HUES64 (cell line): ENCODE measurements at regions not wholly inside any gene's neighbourhood (a gene's known extent, or its start where the extent isn't known, plus 50 kb on each side); places are given as distances from the start of the nearest gene placed in this dataset.
A peak's percentile ranks its signal among the peaks of the same experiment; 100 is the strongest.
"Not testable (repeated sequence)": the region's sequence is repeated elsewhere in the genome, so short reads cannot be mapped to it uniquely, and the experiment has no call there.

ENCODE experiments used
- H3K27ac ChIP-seq: 2 replicates; pipeline ENCODE4 v1.7.0; 2013; ENCODE audit warnings: low read depth, low read length, inconsistent platforms
- H3K27me3 ChIP-seq: 2 replicates; pipeline ENCODE4 v1.6.1; 2013; ENCODE audit warnings: mild to moderate bottlenecking, low read length; ENCODE audit not compliant: insufficient read depth
- H3K36me3 ChIP-seq: 2 replicates; pipeline ENCODE4 v1.6.1; 2013; ENCODE audit warnings: mild to moderate bottlenecking, low read length; ENCODE audit not compliant: insufficient read depth
- H3K4me1 ChIP-seq: 2 replicates; pipeline ENCODE4 v1.6.1; 2013; ENCODE audit warnings: mild to moderate bottlenecking, low read length, moderate library complexity; ENCODE audit not compliant: insufficient read depth
- H3K4me3 ChIP-seq: 2 replicates; pipeline ENCODE4 v1.5.1; 2013; ENCODE audit warnings: mild to moderate bottlenecking, low read length, moderate library complexity
- H3K9ac ChIP-seq: 2 replicates; pipeline ENCODE4 v1.6.1; 2013; ENCODE audit warnings: mild to moderate bottlenecking, low read depth, low read length
- H3K9me3 ChIP-seq: 2 replicates; pipeline ENCODE4 v1.6.1; 2013; ENCODE audit warnings: low read depth, low read length; ENCODE audit not compliant: insufficient read depth
- WGBS: fragments of 150-250, 120-280 bp; methylation state at CpG from one replicate; pipeline ENCODE4 v1.1.7; 2013; ENCODE audit warnings: missing lambda C conversion rate; 5-methylcytosine and 5-hydroxymethylcytosine counted together

- H3K27me3 ChIP-seq = no peaks in the 10 kb centered on the region
- peaks cover 71% of the 10 kb centered on the region for H3K4me1 ChIP-seq
- no peaks in the 10 kb centered on the region for H3K36me3 ChIP-seq
- H3K9ac ChIP-seq = no peak overlapping the region
- no peak overlapping the region for H3K27ac ChIP-seq
- 90% methylated on average over 11 of the region's 11 CpGs for WGBS
- no peaks in the 10 kb centered on the region for H3K9me3 ChIP-seq
- no peak overlapping the region for H3K4me3 ChIP-seq
These were observed 220.9 kb upstream of the MYLIP start for GRCh38 chr6:15907914-15908518.

GRCh38 chr6:15907220-15907913 lies 221.5 kb upstream of the MYLIP start:
- H3K4me1 ChIP-seq = peaks cover 66% of the 10 kb centered on the region

GRCh38 chr6:15906420-15907016 lies 222.4 kb upstream of the MYLIP start:
- 90% methylated on average over 10 of the region's 10 CpGs for WGBS
- Histone ChIP-seq H3K36me3 (no peaks in the 10 kb centered on the region), H3K27ac (no peak overlapping the region), H3K4me3 (no peak overlapping the region), H3K9me3 (no peaks in the 10 kb centered on the region), H3K4me1 (peaks cover 58% of the 10 kb centered on the region), H3K9ac (peak overlapping the region; percentile 12; the same call in 1 of the 2 replicates), H3K27me3 (no peaks in the 10 kb centered on the region)

More at GRCh38 chr6:15907220-15907913, 221.5 kb upstream of the MYLIP start:
- not testable (repeated sequence) for H3K9me3 ChIP-seq, H3K27ac ChIP-seq, H3K36me3 ChIP-seq, H3K9ac ChIP-seq, H3K4me3 ChIP-seq, H3K27me3 ChIP-seq
- 94% methylated on average over 6 of the region's 7 CpGs for WGBS

- Histone ChIP-seq H3K27ac (no peak overlapping the region; the same call in 1 of the 2 replicates), H3K9ac (peak overlapping the region; percentile 12; the same call in 1 of the 2 replicates), H3K36me3 (no peaks in the 10 kb centered on the region), H3K4me1 (peaks cover 56% of the 10 kb centered on the region), H3K4me3 (no peak overlapping the region), H3K27me3 (no peaks in the 10 kb centered on the region), H3K9me3 (no peaks in the 10 kb centered on the region)
- WGBS = 86% methylated on average over 8 of the region's 8 CpGs
These were observed 223.1 kb upstream of the MYLIP start for GRCh38 chr6:15905488-15906419.

- Histone ChIP-seq H3K27me3 (no peaks in the 10 kb centered on the region), H3K9me3 (no peaks in the 10 kb centered on the region), H3K9ac (no peak overlapping the region), H3K4me3 (no peak overlapping the region), H3K27ac (peak overlapping the region; percentile 19; the same call in 1 of the 2 replicates), H3K4me1 (peaks cover 47% of the 10 kb centered on the region), H3K36me3 (no peaks in the 10 kb centered on the region)
- 57% methylated on average over 4 of the region's 6 CpGs for WGBS
These were observed 224.1 kb upstream of the MYLIP start for GRCh38 chr6:15904651-15905376.

GRCh38 chr6:15901141-15902115 lies 227.5 kb upstream of the MYLIP start:
- Histone ChIP-seq H3K9me3 (no peaks in the 10 kb centered on the region), H3K27me3 (no peaks in the 10 kb centered on the region), H3K9ac (no peak overlapping the region), H3K4me3 (no peak overlapping the region), H3K4me1 (peaks cover 37% of the 10 kb centered on the region), H3K27ac (no peak overlapping the region), H3K36me3 (no peaks in the 10 kb centered on the region)
- 80% methylated on average over 13 of the region's 13 CpGs for WGBS

GRCh38 chr6:15898693-15899092 lies 230.2 kb upstream of the MYLIP start:
- no peak overlapping the region; the same call in 1 of the 2 replicates for H3K9ac ChIP-seq
- no peaks in the 10 kb centered on the region for H3K27me3 ChIP-seq
- H3K9me3 ChIP-seq = no peaks in the 10 kb centered on the region
- no peak overlapping the region for H3K27ac ChIP-seq
- no peak overlapping the region for H3K4me3 ChIP-seq
- H3K4me1 ChIP-seq = peaks cover 40% of the 10 kb centered on the region
- WGBS = 0% methylated on average over 1 of the region's 1 CpG
- no peaks in the 10 kb centered on the region for H3K36me3 ChIP-seq

GRCh38 chr6:15897063-15897876 lies 231.6 kb upstream of the MYLIP start:
- H3K36me3 ChIP-seq = no peaks in the 10 kb centered on the region
- H3K27me3 ChIP-seq = no peaks in the 10 kb centered on the region
- WGBS = 91% methylated on average over 8 of the region's 8 CpGs
- peak overlapping the region; percentile 43 for H3K27ac ChIP-seq
- peaks cover 40% of the 10 kb centered on the region for H3K4me1 ChIP-seq
- H3K4me3 ChIP-seq = no peak overlapping the region
- H3K9me3 ChIP-seq = peaks cover 8% of the 10 kb centered on the region; the same call in 1 of the 2 replicates
- no peak overlapping the region for H3K9ac ChIP-seq
